G401.6 (cell line): ENCODE measurements at regions not wholly inside any gene's neighbourhood (a gene's known extent, or its start where the extent isn't known, plus 50 kb on each side); places are given as distances from the start of the nearest gene placed in this dataset.

Experiments used
- FAIRE-seq: peaks from 2 replicates; lab custom pipeline; 2012; peaks lifted over from hg19 to GRCh38; lab: Jason Lieb, UNC

DNA sequence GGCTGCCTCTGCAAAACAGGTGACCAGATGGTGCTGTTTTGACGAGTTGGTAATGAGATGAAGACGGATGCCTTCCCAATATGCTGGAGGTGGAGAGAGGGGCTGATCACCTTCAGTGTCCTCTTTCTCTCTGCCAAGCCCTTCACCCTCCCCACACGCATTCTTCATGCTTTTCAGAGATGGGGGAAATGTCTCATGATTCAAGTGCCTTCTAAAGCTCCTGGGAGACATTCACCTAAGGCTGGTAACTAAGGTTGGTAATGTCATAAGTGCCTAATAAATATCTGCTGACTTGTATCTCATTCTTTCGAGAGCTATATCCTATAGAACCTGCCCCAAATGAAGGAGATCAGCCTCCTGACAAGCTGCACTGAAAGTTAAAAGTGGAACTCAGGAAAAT is 86.2 kb upstream of the MBNL2 start:
- no peak for FAIRE-seq

GRCh38 chr13:97136418-97136817 is 85.7 kb upstream of the MBNL2 start:
- FAIRE-seq = no peak

DNA sequence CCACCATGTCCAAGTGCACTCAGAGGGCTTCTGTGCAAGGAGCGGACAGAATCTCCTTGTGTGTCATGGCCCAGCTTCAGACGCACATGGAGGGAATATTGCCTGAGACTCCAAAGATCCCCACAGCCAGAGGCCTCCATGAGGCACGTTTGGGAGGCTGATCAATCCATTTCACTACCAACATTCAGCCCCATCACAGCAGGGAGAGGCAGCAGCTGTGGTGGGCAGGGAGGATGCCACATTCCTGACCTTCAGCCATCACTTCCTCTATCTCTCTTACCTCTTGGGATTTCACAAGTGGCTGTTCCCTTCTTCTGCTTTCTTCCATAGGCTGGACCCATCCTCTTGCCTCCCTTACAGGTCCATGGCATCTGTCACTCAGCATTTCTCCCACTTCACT is 82.4 kb upstream of the MBNL2 start:
- no peak for FAIRE-seq

- FAIRE-seq = no peak
These were observed 82.0 kb upstream of the MBNL2 start for GRCh38 chr13:97140131-97140530.

- FAIRE-seq = no peak
These were observed 81.5 kb upstream of the MBNL2 start for GRCh38 chr13:97140611-97141010.

GRCh38 chr13:97141097-97141496 is 81.0 kb upstream of the MBNL2 start:
- FAIRE-seq = no peak

- FAIRE-seq = no peak
These were observed 80.5 kb upstream of the MBNL2 start for GRCh38 chr13:97141564-97142005.

- FAIRE-seq = no peak
These were observed 79.7 kb upstream of the MBNL2 start for GRCh38 chr13:97142452-97142851.

DNA sequence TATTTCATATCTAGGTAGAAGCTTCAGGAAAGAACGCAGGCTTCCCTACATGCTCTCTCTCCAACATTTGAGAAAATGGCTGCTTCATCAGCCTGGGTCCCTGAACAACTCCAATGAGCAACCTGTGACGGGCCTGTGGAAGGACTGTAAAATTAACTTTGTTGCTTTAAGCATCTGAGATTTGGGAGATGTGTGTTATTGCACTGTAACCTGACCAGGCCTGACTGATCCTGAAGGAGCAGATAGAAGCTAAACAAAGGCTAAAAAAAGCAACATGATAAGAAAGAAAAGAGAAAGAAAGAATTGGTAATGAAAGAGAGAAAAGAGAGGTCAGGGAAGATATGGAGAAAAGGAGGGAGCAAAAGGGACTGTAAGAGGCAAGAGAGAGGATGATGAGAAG is 77.1 kb upstream of the MBNL2 start:
- no peak for FAIRE-seq

DNA sequence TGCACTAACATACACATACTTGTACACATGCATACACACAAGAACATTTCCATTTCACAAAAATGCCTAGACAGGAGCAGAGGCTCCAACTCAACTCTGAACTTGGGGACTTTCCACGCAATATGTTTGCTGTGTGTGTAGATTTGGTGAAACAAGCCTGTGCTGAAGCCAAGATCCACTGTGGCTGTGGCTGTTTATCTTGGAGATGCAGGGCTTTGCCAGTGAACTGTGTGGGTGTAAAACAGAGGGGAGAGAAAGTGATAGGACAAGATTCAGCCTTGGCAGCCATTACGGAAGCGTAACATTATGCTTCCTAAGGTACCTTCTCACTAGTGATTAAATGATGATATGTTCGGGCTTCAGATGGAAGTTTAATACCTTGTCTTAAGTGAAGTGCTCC is 73.2 kb upstream of the MBNL2 start:
- no peak for FAIRE-seq

DNA sequence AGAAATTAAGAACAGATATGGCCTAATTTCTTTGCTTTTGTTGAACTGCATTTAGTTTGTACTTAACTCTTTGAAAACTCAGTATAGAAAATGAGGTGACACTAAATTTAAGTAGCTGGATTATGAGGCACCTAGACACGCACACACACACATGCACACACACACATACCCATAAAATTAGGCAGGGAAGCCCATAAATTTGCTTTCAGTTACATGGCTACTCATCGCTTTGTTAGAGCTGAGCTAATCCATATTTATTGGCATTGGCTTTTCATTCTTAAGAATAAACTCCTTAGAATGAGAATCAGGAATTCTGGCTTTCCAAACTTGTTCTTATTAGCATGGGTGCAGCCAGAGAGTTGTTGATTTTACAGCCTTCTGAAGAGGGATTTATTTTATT is 61.7 kb upstream of the MBNL2 start:
- FAIRE-seq = no peak

GRCh38 chr13:97161582-97162231 is 60.4 kb upstream of the MBNL2 start:
- no peak for FAIRE-seq

DNA sequence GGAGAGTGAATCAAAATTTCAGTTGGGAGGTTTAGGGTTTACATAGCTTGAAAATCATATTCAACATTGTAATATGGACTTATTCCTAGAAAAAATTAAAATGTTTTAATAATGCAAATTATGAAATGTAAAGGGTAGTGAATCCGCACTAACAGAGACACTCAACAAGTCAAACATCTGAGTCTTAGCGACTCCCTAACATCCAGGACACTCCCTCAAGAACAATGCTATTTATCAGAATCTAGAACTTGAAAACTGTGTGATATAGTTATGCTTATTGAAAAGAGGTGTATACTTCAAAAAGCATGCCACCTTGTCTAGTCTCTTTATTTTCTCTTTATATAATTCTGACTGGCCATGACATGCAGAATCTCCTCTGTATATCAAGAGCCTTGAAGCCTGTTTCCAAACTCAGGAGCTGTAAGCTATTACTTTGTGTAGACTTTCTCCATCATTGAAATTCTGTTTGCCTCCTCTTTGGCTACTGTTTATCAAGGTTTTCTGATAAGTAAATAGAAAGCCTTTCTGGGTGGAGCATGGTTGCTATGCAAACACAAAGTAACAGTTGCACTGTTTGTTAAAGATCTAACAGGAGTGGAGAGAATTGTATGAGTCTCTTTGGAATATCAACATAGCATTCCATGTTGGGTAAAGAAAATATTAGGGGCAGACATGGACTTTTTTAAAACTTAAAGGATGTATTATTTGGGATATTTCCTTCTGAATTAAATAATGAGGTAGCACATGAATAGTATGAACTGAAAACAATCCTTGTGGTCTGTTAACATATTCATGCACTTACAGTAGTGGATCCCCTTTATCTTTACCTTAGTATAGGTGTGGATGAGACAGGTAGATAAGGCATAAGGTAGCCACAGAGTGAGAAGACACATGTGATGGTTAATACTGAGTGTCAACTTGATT is 56.4 kb upstream of the MBNL2 start:
- no peak for FAIRE-seq

DNA sequence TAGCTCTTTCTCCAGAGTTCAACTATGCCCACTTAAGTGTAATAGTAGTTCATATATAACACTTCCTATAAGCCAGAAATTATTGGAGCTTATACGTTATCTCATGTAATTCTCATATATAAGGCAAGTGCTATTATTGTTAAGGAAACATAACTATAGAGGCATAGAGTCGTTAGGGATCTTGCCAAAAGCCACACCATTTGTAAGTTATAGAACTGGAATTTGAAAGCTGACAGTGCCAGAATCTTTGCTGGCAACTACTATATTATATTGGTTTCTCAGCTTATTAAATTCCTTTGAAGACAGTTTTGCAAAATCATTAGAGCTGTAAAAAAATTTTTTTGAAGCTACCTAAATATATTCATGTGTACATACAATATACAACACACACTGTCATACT is 51.0 kb upstream of the MBNL2 start:
- FAIRE-seq = no peak
